ENCODE measurements at regions not wholly inside any gene's neighbourhood (a gene's known extent, or its start where the extent isn't known, plus 50 kb on each side); places are given as distances from the start of the nearest gene placed in this dataset.

GRCh38 chr5:92922231-92922967, 658.6 kb downstream of the NR2F1-AS1 start:
- DNase-seq (no peak), FAIRE-seq (no peak)
- H3K9me3 ChIP-seq (ENCODE audit: control insufficient read depth in 2 of 3, insufficient read depth in 1 of 3, low read length in 3 of 3) = no peaks in the 10 kb centered on the region
- intact Hi-C loops (cut with DNase I) = no loop called here
- no peak overlapping the region for H3K4me3 ChIP-seq (ENCODE audit: low read length in 3 of 3)
- no peak for TF ChIP-seq CTCF (IDR thresholded peaks at IDR 0.05; ENCODE audit: borderline replicate concordance, extremely low read depth, insufficient read depth)
- H3K4me1 ChIP-seq (ENCODE audit: control insufficient read depth in 2 of 3, insufficient read depth in 2 of 3, low read depth in 1 of 3, low read length in 3 of 3) = no peaks in the 10 kb centered on the region
- no peaks in the 10 kb centered on the region for H3K36me3 ChIP-seq (ENCODE audit: control insufficient read depth in 2 of 3, insufficient read depth in 3 of 3, low read length in 3 of 3)
- no peaks in the 10 kb centered on the region for H3K27me3 ChIP-seq (ENCODE audit: control insufficient read depth, insufficient read depth, low read length)
- H3K27ac ChIP-seq (ENCODE audit: low read depth in 2 of 2, low read length in 2 of 2) = no peak overlapping the region
- H3K9ac ChIP-seq (ENCODE audit: low read length in 3 of 3) = no peak overlapping the region

- DNase-seq (peak in 1 of 5 donors; percentile 36), FAIRE-seq (no peak)
- intact Hi-C loops (cut with DNase I) = no loop called here
- TF ChIP-seq CTCF (IDR thresholded peaks at IDR 0.05; ENCODE audit: borderline replicate concordance, extremely low read depth, insufficient read depth) = no peak
- Histone ChIP-seq H3K9ac (ENCODE audit: low read length in 3 of 3) (no peak overlapping the region), H3K36me3 (ENCODE audit: control insufficient read depth in 2 of 3, insufficient read depth in 3 of 3, low read length in 3 of 3) (no peaks in the 10 kb centered on the region), H3K4me1 (ENCODE audit: control insufficient read depth in 2 of 3, insufficient read depth in 2 of 3, low read depth in 1 of 3, low read length in 3 of 3) (no peaks in the 10 kb centered on the region), H3K27me3 (ENCODE audit: control insufficient read depth, insufficient read depth, low read length) (no peaks in the 10 kb centered on the region), H3K27ac (ENCODE audit: low read depth in 2 of 2, low read length in 2 of 2) (no peak overlapping the region), H3K9me3 (ENCODE audit: control insufficient read depth in 2 of 3, insufficient read depth in 1 of 3, low read length in 3 of 3) (no peaks in the 10 kb centered on the region), H3K4me3 (ENCODE audit: low read length in 3 of 3) (no peak overlapping the region)
Measured at GRCh38 chr5:92917044-92917443, 664.0 kb downstream of the NR2F1-AS1 start.

GRCh38 chr5:92916036-92916435, 665.0 kb downstream of the NR2F1-AS1 start:
- Histone ChIP-seq H3K9me3 (ENCODE audit: control insufficient read depth in 2 of 3, insufficient read depth in 1 of 3, low read length in 3 of 3) (no peaks in the 10 kb centered on the region), H3K27ac (ENCODE audit: low read depth in 2 of 2, low read length in 2 of 2) (no peak overlapping the region), H3K4me1 (ENCODE audit: control insufficient read depth in 2 of 3, insufficient read depth in 2 of 3, low read depth in 1 of 3, low read length in 3 of 3) (no peaks in the 10 kb centered on the region), H3K36me3 (ENCODE audit: control insufficient read depth in 2 of 3, insufficient read depth in 3 of 3, low read length in 3 of 3) (no peaks in the 10 kb centered on the region), H3K27me3 (ENCODE audit: control insufficient read depth, insufficient read depth, low read length) (no peaks in the 10 kb centered on the region), H3K4me3 (ENCODE audit: low read length in 3 of 3) (peak overlapping the region in 1 of 3 donors; percentile 10), H3K9ac (ENCODE audit: low read length in 3 of 3) (no peak overlapping the region)
- intact Hi-C loops (cut with DNase I) = no loop called here
- peak; percentile 4 for TF ChIP-seq CTCF (IDR thresholded peaks at IDR 0.05; ENCODE audit: borderline replicate concordance, extremely low read depth, insufficient read depth)
- peak; percentile 83 for FAIRE-seq
- DNase-seq = peak in 1 of 5 donors; percentile 45
